SK-N-SH treated with all-trans-retinoic acid at 6 μM for 48 hours (cell line): ENCODE measurements at regions not wholly inside any gene's neighbourhood (a gene's known extent, or its start where the extent isn't known, plus 50 kb on each side); places are given as distances from the start of the nearest gene placed in this dataset.

Experiments
- ARNTL ChIP-seq: fragments of 450-650 bp; formaldehyde crosslinking; IDR thresholded peaks from 2 replicates; pipeline ENCODE4 v1.5.0; 2020; ENCODE audit warnings: low read depth, mild to moderate bottlenecking, moderate library complexity, borderline replicate concordance
- CSDC2 ChIP-seq: fragments of 250-450 bp; sonication (Bioruptor Pico); IDR thresholded peaks from 2 replicates; pipeline ENCODE4 v1.5.0; 2020; ENCODE audit warnings: mild to moderate bottlenecking, moderate library complexity
- CSRNP3 ChIP-seq: fragments of 250-450 bp; sonication (Bioruptor Pico); IDR thresholded peaks from 2 replicates; pipeline ENCODE4 v1.5.1; 2021; ENCODE audit warnings: mild to moderate bottlenecking, moderate library complexity
- GLIS3 ChIP-seq: fragments of 250-450 bp; sonication (Bioruptor Pico); IDR thresholded peaks from 2 replicates; pipeline ENCODE4 v1.5.0; 2020; ENCODE audit warnings: mild to moderate bottlenecking, moderate library complexity
- PATZ1 ChIP-seq: fragments of 250-450 bp; sonication (Bioruptor Pico); IDR thresholded peaks from 2 replicates; pipeline ENCODE4 v1.8.0; 2020; ENCODE audit warnings: mild to moderate bottlenecking, moderate library complexity, borderline replicate concordance
- PPARA ChIP-seq: fragments of 250-450 bp; sonication (Bioruptor Pico); IDR thresholded peaks from 2 replicates; pipeline ENCODE4 v1.5.0; 2020; ENCODE audit warnings: mild to moderate bottlenecking, borderline replicate concordance
- RARB ChIP-seq: fragments of 250-450 bp; sonication (Bioruptor Pico); IDR thresholded peaks from 2 replicates; pipeline ENCODE4 v1.8.0; 2021; ENCODE audit warnings: mild to moderate bottlenecking, moderate library complexity
- TCF4 ChIP-seq: fragments of 250-450 bp; sonication (Bioruptor Pico); IDR thresholded peaks from 2 replicates; pipeline ENCODE4 v1.8.0; 2021; ENCODE audit warnings: mild to moderate bottlenecking, moderate library complexity, borderline replicate concordance
- ZFP3 ChIP-seq: fragments of 250-450 bp; sonication (Bioruptor Pico); IDR thresholded peaks from 2 replicates; pipeline ENCODE4 v1.5.0; 2020; ENCODE audit warnings: mild to moderate bottlenecking, moderate library complexity
- ZFP30 ChIP-seq: fragments of 450-650 bp; formaldehyde crosslinking; IDR thresholded peaks from 2 replicates; pipeline ENCODE4 v1.5.0; 2022; ENCODE audit warnings: mild to moderate bottlenecking, moderate library complexity
- ZNF565 ChIP-seq: fragments of 450-650 bp; formaldehyde crosslinking; conservative IDR thresholded peaks from 2 replicates; pipeline ENCODE4 v1.5.0; 2020; ENCODE audit warnings: low read depth, mild to moderate bottlenecking, moderate library complexity
- ZNF70 ChIP-seq: fragments of 450-650 bp; formaldehyde crosslinking; IDR thresholded peaks from 2 replicates; pipeline ENCODE4 v1.5.0; 2020; ENCODE audit warnings: mild to moderate bottlenecking, moderate library complexity
- ZNF8 ChIP-seq: fragments of 450-650 bp; formaldehyde crosslinking; IDR thresholded peaks from 2 replicates; pipeline ENCODE4 v1.5.0; 2020; ENCODE audit warnings: mild to moderate bottlenecking, moderate library complexity

- no peak for TF ChIP-seq PATZ1 (CRISPR knock-in tag)
- no peak for TF ChIP-seq GLIS3 (CRISPR knock-in tag)
- no peak for TF ChIP-seq ARNTL (CRISPR knock-in tag)
- TF ChIP-seq PPARA (CRISPR knock-in tag) = no peak
- TF ChIP-seq CSDC2 (CRISPR knock-in tag) = no peak
- TF ChIP-seq CSRNP3 = no peak
- no peak for TF ChIP-seq RARB (CRISPR knock-in tag)
- TF ChIP-seq ZNF565 (CRISPR knock-in tag) = no peak
- no peak for TF ChIP-seq ZNF70 (CRISPR knock-in tag)
- no peak for TF ChIP-seq ZFP30
- no peak for TF ChIP-seq TCF4 (CRISPR knock-in tag)
- no peak for TF ChIP-seq ZFP3 (CRISPR knock-in tag)
- TF ChIP-seq ZNF8 (CRISPR knock-in tag) = no peak
These were observed 2002.2 kb upstream of the ACO1 start for GRCh38 chr9:30382271-30382670.
